ENCODE measurements at regions not wholly inside any gene's neighbourhood (a gene's known extent, or its start where the extent isn't known, plus 50 kb on each side); places are given as distances from the start of the nearest gene placed in this dataset.

GRCh38 chr7:91345449-91345848, 81.2 kb downstream of the FZD1 start:
- TF ChIP-seq CTCF (IDR thresholded peaks at IDR 0.05; ENCODE audit: insufficient read depth, low read length, poor library complexity, severe bottlenecking) (no peak), EZH2phosphoT487 (conservative IDR thresholded peaks at IDR 0.05; ENCODE audit: low read length) (no peak)

Data from SU-DHL-6 (cell line).